ENCODE measurements at regions not wholly inside any gene's neighbourhood (a gene's known extent, or its start where the extent isn't known, plus 50 kb on each side); places are given as distances from the start of the nearest gene placed in this dataset.

GRCh38 chr1:99539131-99539530, 106.8 kb upstream of the PALMD start:
- no peak for DNase-seq (ENCODE audit: low read depth)
- H3K4me3 ChIP-seq (ENCODE audit: low read depth, low read length): no peak overlapping the region
- TF ChIP-seq CTCF (conservative IDR thresholded peaks at IDR 0.05; ENCODE audit: low read depth, low read length): no peak

- TF ChIP-seq CTCF (conservative IDR thresholded peaks at IDR 0.05; ENCODE audit: low read depth, low read length): no peak
- peak; percentile 7 for DNase-seq (ENCODE audit: low read depth)
These were observed 105.2 kb upstream of the PALMD start for GRCh38 chr1:99540744-99541143.

GRCh38 chr1:99544328-99544727, 101.6 kb upstream of the PALMD start:
- no peak overlapping the region for H3K4me3 ChIP-seq (ENCODE audit: low read depth, low read length)
- TF ChIP-seq CTCF (conservative IDR thresholded peaks at IDR 0.05; ENCODE audit: low read depth, low read length): no peak
- DNase-seq (ENCODE audit: low read depth): peak; percentile 88

More at GRCh38 chr1:99540744-99541143, 105.2 kb upstream of the PALMD start:
- H3K4me3 ChIP-seq (ENCODE audit: low read depth, low read length): no peak overlapping the region

GRCh38 chr1:99546432-99547416, 99.2 kb upstream of the PALMD start:
- H3K4me3 ChIP-seq (ENCODE audit: low read depth, low read length): no peak overlapping the region
- DNase-seq (ENCODE audit: low read depth): peak; percentile 50
- no peak for TF ChIP-seq CTCF (conservative IDR thresholded peaks at IDR 0.05; ENCODE audit: low read depth, low read length)

- H3K4me3 ChIP-seq (ENCODE audit: low read depth, low read length): no peak overlapping the region
- TF ChIP-seq CTCF (conservative IDR thresholded peaks at IDR 0.05; ENCODE audit: low read depth, low read length): no peak
- peak; percentile 93 for DNase-seq (ENCODE audit: low read depth)
These were observed 96.8 kb upstream of the PALMD start for GRCh38 chr1:99548943-99549605.

- DNase-seq (ENCODE audit: low read depth): no peak
- TF ChIP-seq CTCF (conservative IDR thresholded peaks at IDR 0.05; ENCODE audit: low read depth, low read length): no peak
- no peak overlapping the region for H3K4me3 ChIP-seq (ENCODE audit: low read depth, low read length)
These were observed 95.7 kb upstream of the PALMD start for GRCh38 chr1:99550198-99550597.

All from choroid plexus epithelial cell (primary cell).